OCI-LY1 (cell line): ENCODE measurements at regions not wholly inside any gene's neighbourhood (a gene's known extent, or its start where the extent isn't known, plus 50 kb on each side); places are given as distances from the start of the nearest gene placed in this dataset.

ENCODE experiments used
- CTCF ChIP-seq: fragments of 200-600 bp; sonication (generic), shearing (Covaris generic); IDR thresholded peaks from 2 replicates; pipeline ENCODE4 v1.5.1; 2017; ENCODE audit warnings: mild to moderate bottlenecking, antibody characterized with exemption, low read length, moderate library complexity, mixed read lengths
- EZH2 ChIP-seq: fragments of 200-600 bp; sonication (generic), shearing (Covaris generic); IDR thresholded peaks from 2 replicates; pipeline ENCODE4 v1.8.0; 2017; ENCODE audit warnings: borderline replicate concordance, mixed run types, mild to moderate bottlenecking, antibody characterized with exemption, low read length, moderate library complexity, mixed read lengths

- TF ChIP-seq CTCF (no peak), EZH2 (no peak)
Observed at GRCh38 chr14:62001963-62002362, 239.7 kb downstream of the SNAPC1 start.
